ENCODE measurements at regions not wholly inside any gene's neighbourhood (a gene's known extent, or its start where the extent isn't known, plus 50 kb on each side); places are given as distances from the start of the nearest gene placed in this dataset.

- no peak overlapping the region for H3K4me3 Mint-ChIP-seq
- TF ChIP-seq, protein P1, sequence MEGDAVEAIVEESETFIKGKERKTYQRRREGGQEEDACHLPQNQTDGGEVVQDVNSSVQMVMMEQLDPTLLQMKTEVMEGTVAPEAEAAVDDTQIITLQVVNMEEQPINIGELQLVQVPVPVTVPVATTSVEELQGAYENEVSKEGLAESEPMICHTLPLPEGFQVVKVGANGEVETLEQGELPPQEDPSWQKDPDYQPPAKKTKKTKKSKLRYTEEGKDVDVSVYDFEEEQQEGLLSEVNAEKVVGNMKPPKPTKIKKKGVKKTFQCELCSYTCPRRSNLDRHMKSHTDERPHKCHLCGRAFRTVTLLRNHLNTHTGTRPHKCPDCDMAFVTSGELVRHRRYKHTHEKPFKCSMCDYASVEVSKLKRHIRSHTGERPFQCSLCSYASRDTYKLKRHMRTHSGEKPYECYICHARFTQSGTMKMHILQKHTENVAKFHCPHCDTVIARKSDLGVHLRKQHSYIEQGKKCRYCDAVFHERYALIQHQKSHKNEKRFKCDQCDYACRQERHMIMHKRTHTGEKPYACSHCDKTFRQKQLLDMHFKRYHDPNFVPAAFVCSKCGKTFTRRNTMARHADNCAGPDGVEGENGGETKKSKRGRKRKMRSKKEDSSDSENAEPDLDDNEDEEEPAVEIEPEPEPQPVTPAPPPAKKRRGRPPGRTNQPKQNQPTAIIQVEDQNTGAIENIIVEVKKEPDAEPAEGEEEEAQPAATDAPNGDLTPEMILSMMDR (IDR thresholded peaks at IDR 0.05) = peak; percentile 68
These were observed 2084.3 kb downstream of the LRRC4C start for GRCh38 chr11:39374963-39375698.

DNA sequence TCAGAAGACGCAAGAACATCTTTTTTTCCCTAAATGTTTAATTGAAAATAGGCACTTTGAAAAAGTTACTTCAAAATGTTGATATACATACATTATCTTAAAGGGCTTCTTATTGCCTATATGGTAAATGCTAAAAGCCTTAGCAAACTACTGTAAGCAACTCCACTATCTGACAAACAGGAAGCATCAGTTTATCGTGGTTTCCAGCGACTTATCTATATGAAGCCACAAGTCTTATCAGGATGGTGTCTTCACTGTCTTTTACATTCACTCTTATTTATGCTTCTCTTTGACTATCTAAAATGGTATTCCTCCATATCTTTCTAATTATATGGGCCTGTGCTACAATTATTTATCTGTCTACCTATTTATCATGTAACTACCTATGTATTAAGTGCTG lies 2091.9 kb downstream of the LRRC4C start:
- Mint-ChIP-seq H3K27me3 (ENCODE audit: low read depth, poor library complexity) (no peaks in the 10 kb centered on the region), H3K36me3 (ENCODE audit: low read depth) (no peaks in the 10 kb centered on the region), H3K4me3 (no peak overlapping the region), H3K9me3 (no peaks in the 10 kb centered on the region), H3K27ac (no peak overlapping the region), H3K4me1 (no peaks in the 10 kb centered on the region)
- DNase-seq = no peak
- TF ChIP-seq, protein P1 (IDR thresholded peaks at IDR 0.05) = no peak

More at GRCh38 chr11:39374963-39375698, 2084.3 kb downstream of the LRRC4C start:
- no peaks in the 10 kb centered on the region for H3K36me3 Mint-ChIP-seq (ENCODE audit: low read depth)
- no peaks in the 10 kb centered on the region for H3K4me1 Mint-ChIP-seq
- no peak overlapping the region for H3K27ac Mint-ChIP-seq
- H3K9me3 Mint-ChIP-seq = no peaks in the 10 kb centered on the region
- no peaks in the 10 kb centered on the region for H3K27me3 Mint-ChIP-seq (ENCODE audit: low read depth, poor library complexity)
- DNase-seq = peak; percentile 9

- Mint-ChIP-seq H3K36me3 (ENCODE audit: low read depth) (no peaks in the 10 kb centered on the region), H3K27ac (no peak overlapping the region), H3K4me3 (no peak overlapping the region), H3K9me3 (no peaks in the 10 kb centered on the region), H3K4me1 (no peaks in the 10 kb centered on the region), H3K27me3 (ENCODE audit: low read depth, poor library complexity) (no peaks in the 10 kb centered on the region)
- no peak for DNase-seq
- TF ChIP-seq, protein P1 (IDR thresholded peaks at IDR 0.05) = no peak
These were observed 2093.5 kb downstream of the LRRC4C start for GRCh38 chr11:39365809-39366436.

GRCh38 chr11:39363571-39363970 lies 2095.9 kb downstream of the LRRC4C start:
- H3K27ac Mint-ChIP-seq = no peak overlapping the region
- H3K4me1 Mint-ChIP-seq = no peaks in the 10 kb centered on the region
- no peaks in the 10 kb centered on the region for H3K36me3 Mint-ChIP-seq (ENCODE audit: low read depth)
- TF ChIP-seq, protein P1 (IDR thresholded peaks at IDR 0.05) = no peak
- H3K4me3 Mint-ChIP-seq = no peak overlapping the region
- DNase-seq = no peak
- no peaks in the 10 kb centered on the region for H3K27me3 Mint-ChIP-seq (ENCODE audit: low read depth, poor library complexity)
- no peaks in the 10 kb centered on the region for H3K9me3 Mint-ChIP-seq

GRCh38 chr11:39361557-39361956 lies 2097.9 kb downstream of the LRRC4C start:
- no peak overlapping the region for H3K4me3 Mint-ChIP-seq
- H3K27ac Mint-ChIP-seq = no peak overlapping the region
- DNase-seq = no peak
- no peaks in the 10 kb centered on the region for H3K4me1 Mint-ChIP-seq
- no peaks in the 10 kb centered on the region for H3K36me3 Mint-ChIP-seq (ENCODE audit: low read depth)
- TF ChIP-seq, protein P1 (IDR thresholded peaks at IDR 0.05) = no peak
- H3K27me3 Mint-ChIP-seq (ENCODE audit: low read depth, poor library complexity) = no peaks in the 10 kb centered on the region
- H3K9me3 Mint-ChIP-seq = no peaks in the 10 kb centered on the region
